ENCODE measurements at regions not wholly inside any gene's neighbourhood (a gene's known extent, or its start where the extent isn't known, plus 50 kb on each side); places are given as distances from the start of the nearest gene placed in this dataset.

DNA sequence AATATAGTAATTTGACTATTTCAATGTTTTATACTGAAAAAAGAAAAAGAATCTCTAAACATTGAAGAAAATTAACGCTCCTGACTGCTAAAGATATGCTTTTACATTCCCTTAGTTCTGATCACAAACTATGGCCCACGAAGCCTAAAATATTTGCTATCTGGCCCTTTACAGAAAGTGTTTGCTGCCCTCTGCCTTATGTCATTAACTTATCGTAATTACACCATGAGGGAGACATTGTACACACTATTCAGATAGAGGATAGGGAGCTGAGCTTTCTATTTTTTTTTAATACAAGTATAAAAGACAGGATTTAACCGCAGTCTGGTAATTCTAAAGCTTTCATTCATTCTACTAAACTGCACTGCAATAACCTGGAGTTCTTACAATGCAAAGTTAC, 393.1 kb upstream of the DCC start:
- H3K9me3 Mint-ChIP-seq: peaks cover 20% of the 10 kb centered on the region
- H3K27me3 Mint-ChIP-seq (ENCODE audit: low read depth): no peaks in the 10 kb centered on the region
- H3K4me3 Mint-ChIP-seq: no peak overlapping the region
- H3K4me1 Mint-ChIP-seq: peaks cover 10% of the 10 kb centered on the region
- ATAC-seq (no peak), DNase-seq (ENCODE audit: low spot score) (no peak)
- no peak overlapping the region for H3K27ac Mint-ChIP-seq
- ChIA-PET POLR2A (no interaction called here), CTCF (interaction anchor here (1.5 kb wide), 1 partner anchor 10 kb away, joined by 3 read pairs; no protein-coding TSS in a partner anchor)
- TF ChIP-seq ZNF121 (CRISPR knock-in tag; IDR thresholded peaks at IDR 0.05) (no peak), ATF1 (CRISPR knock-in tag; IDR thresholded peaks at IDR 0.05) (no peak), ZNF138 (CRISPR knock-in tag; conservative IDR thresholded peaks at IDR 0.05) (no peak), MYBL2 (CRISPR knock-in tag; IDR thresholded peaks at IDR 0.05) (no peak), GTF2I (CRISPR knock-in tag; conservative IDR thresholded peaks at IDR 0.05) (no peak)
- TF ChIP-seq, protein P1, sequence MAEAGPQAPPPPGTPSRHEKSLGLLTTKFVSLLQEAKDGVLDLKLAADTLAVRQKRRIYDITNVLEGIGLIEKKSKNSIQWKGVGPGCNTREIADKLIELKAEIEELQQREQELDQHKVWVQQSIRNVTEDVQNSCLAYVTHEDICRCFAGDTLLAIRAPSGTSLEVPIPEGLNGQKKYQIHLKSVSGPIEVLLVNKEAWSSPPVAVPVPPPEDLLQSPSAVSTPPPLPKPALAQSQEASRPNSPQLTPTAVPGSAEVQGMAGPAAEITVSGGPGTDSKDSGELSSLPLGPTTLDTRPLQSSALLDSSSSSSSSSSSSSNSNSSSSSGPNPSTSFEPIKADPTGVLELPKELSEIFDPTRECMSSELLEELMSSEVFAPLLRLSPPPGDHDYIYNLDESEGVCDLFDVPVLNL (CRISPR knock-in tag; IDR thresholded peaks at IDR 0.05; ENCODE audit: borderline replicate concordance, low read depth): no peak
- TF ChIP-seq, protein P2, sequence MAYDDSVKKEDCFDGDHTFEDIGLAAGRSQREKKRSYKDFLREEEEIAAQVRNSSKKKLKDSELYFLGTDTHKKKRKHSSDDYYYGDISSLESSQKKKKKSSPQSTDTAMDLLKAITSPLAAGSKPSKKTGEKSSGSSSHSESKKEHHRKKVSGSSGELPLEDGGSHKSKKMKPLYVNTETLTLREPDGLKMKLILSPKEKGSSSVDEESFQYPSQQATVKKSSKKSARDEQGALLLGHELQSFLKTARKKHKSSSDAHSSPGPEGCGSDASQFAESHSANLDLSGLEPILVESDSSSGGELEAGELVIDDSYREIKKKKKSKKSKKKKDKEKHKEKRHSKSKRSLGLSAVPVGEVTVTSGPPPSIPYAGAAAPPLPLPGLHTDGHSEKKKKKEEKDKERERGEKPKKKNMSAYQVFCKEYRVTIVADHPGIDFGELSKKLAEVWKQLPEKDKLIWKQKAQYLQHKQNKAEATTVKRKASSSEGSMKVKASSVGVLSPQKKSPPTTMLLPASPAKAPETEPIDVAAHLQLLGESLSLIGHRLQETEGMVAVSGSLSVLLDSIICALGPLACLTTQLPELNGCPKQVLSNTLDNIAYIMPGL (CRISPR knock-in tag; IDR thresholded peaks at IDR 0.05): no peak
- TF ChIP-seq, protein P3, sequence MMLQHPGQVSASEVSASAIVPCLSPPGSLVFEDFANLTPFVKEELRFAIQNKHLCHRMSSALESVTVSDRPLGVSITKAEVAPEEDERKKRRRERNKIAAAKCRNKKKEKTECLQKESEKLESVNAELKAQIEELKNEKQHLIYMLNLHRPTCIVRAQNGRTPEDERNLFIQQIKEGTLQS (CRISPR knock-in tag; conservative IDR thresholded peaks at IDR 0.05): no peak
- H3K36me3 Mint-ChIP-seq: 0 out of 2 replicates have a peak, but pooled peaks cover 2% of the 10 kb centered on the region

DNA sequence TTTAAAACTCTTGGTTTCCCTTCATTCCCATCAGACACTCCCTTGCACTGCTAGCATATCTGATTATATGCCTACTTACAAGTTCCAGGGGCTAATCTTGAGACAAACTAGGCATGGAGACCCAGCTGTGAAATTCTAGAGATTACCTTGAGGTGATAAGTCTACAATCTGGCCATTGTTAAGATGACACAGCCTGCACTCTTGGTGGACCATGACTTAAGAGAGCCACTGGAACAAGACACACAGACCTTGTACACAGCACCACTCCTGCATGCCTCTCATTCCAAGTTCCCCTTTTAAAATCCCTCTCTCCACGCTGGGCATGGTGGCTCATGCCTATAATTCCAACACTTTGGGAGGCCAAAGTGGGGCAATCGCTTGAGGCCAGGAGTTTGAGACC, 387.2 kb upstream of the DCC start:
- Mint-ChIP-seq H3K4me3 (no peak overlapping the region), H3K27ac (no peak overlapping the region), H3K27me3 (ENCODE audit: low read depth) (no peaks in the 10 kb centered on the region), H3K4me1 (0 out of 2 replicates have a peak, but pooled peaks cover 1% of the 10 kb centered on the region), H3K9me3 (peaks cover 10% of the 10 kb centered on the region), H3K36me3 (0 out of 2 replicates have a peak, but pooled peaks cover 2% of the 10 kb centered on the region)
- ATAC-seq: no peak
- ChIA-PET CTCF (no interaction called here), POLR2A (no interaction called here)
- DNase-seq (ENCODE audit: low spot score): no peak
- TF ChIP-seq TEAD4 (CRISPR knock-in tag; IDR thresholded peaks at IDR 0.05): no peak
- TF ChIP-seq NR3C1 (CRISPR knock-in tag; conservative IDR thresholded peaks at IDR 0.05; ENCODE audit: low read depth): no peak
- TF ChIP-seq, protein P4, sequence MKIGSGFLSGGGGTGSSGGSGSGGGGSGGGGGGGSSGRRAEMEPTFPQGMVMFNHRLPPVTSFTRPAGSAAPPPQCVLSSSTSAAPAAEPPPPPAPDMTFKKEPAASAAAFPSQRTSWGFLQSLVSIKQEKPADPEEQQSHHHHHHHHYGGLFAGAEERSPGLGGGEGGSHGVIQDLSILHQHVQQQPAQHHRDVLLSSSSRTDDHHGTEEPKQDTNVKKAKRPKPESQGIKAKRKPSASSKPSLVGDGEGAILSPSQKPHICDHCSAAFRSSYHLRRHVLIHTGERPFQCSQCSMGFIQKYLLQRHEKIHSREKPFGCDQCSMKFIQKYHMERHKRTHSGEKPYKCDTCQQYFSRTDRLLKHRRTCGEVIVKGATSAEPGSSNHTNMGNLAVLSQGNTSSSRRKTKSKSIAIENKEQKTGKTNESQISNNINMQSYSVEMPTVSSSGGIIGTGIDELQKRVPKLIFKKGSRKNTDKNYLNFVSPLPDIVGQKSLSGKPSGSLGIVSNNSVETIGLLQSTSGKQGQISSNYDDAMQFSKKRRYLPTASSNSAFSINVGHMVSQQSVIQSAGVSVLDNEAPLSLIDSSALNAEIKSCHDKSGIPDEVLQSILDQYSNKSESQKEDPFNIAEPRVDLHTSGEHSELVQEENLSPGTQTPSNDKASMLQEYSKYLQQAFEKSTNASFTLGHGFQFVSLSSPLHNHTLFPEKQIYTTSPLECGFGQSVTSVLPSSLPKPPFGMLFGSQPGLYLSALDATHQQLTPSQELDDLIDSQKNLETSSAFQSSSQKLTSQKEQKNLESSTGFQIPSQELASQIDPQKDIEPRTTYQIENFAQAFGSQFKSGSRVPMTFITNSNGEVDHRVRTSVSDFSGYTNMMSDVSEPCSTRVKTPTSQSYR (CRISPR knock-in tag; IDR thresholded peaks at IDR 0.05): no peak
- TF ChIP-seq MYBL2 (CRISPR knock-in tag; IDR thresholded peaks at IDR 0.05): no peak
- TF ChIP-seq NFE2L1 (CRISPR knock-in tag; IDR thresholded peaks at IDR 0.05): no peak
- TF ChIP-seq ZNF423 (CRISPR knock-in tag; IDR thresholded peaks at IDR 0.05): no peak
- no peak for TF ChIP-seq OVOL2 (CRISPR knock-in tag; IDR thresholded peaks at IDR 0.05; ENCODE audit: borderline replicate concordance)
- TF ChIP-seq ZBTB21 (CRISPR knock-in tag; IDR thresholded peaks at IDR 0.05; ENCODE audit: borderline replicate concordance): no peak
- TF ChIP-seq, protein P5, sequence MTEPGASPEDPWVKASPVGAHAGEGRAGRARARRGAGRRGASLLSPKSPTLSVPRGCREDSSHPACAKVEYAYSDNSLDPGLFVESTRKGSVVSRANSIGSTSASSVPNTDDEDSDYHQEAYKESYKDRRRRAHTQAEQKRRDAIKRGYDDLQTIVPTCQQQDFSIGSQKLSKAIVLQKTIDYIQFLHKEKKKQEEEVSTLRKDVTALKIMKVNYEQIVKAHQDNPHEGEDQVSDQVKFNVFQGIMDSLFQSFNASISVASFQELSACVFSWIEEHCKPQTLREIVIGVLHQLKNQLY (CRISPR knock-in tag; IDR thresholded peaks at IDR 0.05): no peak
- TF ChIP-seq ZNF396 (CRISPR knock-in tag; IDR thresholded peaks at IDR 0.05; ENCODE audit: borderline replicate concordance): no peak
- TF ChIP-seq NFYB (CRISPR knock-in tag; conservative IDR thresholded peaks at IDR 0.05; ENCODE audit: low read depth): no peak
- TF ChIP-seq, protein P6, sequence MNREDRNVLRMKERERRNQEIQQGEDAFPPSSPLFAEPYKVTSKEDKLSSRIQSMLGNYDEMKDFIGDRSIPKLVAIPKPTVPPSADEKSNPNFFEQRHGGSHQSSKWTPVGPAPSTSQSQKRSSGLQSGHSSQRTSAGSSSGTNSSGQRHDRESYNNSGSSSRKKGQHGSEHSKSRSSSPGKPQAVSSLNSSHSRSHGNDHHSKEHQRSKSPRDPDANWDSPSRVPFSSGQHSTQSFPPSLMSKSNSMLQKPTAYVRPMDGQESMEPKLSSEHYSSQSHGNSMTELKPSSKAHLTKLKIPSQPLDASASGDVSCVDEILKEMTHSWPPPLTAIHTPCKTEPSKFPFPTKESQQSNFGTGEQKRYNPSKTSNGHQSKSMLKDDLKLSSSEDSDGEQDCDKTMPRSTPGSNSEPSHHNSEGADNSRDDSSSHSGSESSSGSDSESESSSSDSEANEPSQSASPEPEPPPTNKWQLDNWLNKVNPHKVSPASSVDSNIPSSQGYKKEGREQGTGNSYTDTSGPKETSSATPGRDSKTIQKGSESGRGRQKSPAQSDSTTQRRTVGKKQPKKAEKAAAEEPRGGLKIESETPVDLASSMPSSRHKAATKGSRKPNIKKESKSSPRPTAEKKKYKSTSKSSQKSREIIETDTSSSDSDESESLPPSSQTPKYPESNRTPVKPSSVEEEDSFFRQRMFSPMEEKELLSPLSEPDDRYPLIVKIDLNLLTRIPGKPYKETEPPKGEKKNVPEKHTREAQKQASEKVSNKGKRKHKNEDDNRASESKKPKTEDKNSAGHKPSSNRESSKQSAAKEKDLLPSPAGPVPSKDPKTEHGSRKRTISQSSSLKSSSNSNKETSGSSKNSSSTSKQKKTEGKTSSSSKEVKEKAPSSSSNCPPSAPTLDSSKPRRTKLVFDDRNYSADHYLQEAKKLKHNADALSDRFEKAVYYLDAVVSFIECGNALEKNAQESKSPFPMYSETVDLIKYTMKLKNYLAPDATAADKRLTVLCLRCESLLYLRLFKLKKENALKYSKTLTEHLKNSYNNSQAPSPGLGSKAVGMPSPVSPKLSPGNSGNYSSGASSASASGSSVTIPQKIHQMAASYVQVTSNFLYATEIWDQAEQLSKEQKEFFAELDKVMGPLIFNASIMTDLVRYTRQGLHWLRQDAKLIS (CRISPR knock-in tag; IDR thresholded peaks at IDR 0.05; ENCODE audit: borderline replicate concordance): no peak
- TF ChIP-seq CBFB (CRISPR knock-in tag; IDR thresholded peaks at IDR 0.05; ENCODE audit: low read depth): no peak
- TF ChIP-seq NR2C2 (CRISPR knock-in tag; IDR thresholded peaks at IDR 0.05): no peak
- TF ChIP-seq, protein P7, sequence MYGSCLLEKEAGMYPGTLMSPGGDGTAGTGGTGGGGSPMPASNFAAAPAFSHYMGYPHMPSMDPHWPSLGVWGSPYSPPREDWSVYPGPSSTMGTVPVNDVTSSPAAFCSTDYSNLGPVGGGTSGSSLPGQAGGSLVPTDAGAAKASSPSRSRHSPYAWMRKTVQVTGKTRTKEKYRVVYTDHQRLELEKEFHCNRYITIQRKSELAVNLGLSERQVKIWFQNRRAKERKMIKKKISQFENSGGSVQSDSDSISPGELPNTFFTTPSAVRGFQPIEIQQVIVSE (CRISPR knock-in tag; IDR thresholded peaks at IDR 0.05; ENCODE audit: borderline replicate concordance): no peak
- TF ChIP-seq ZNF317 (CRISPR knock-in tag; IDR thresholded peaks at IDR 0.05; ENCODE audit: borderline replicate concordance, low read depth): no peak
- TF ChIP-seq MXD4 (CRISPR knock-in tag; IDR thresholded peaks at IDR 0.05; ENCODE audit: borderline replicate concordance): no peak
